ENCODE measurements at regions not wholly inside any gene's neighbourhood (a gene's known extent, or its start where the extent isn't known, plus 50 kb on each side); places are given as distances from the start of the nearest gene placed in this dataset.
A peak's percentile ranks its signal among the peaks of the same experiment; 100 is the strongest.
"Not testable (repeated sequence)": the region's sequence is repeated elsewhere in the genome, so short reads cannot be mapped to it uniquely, and the experiment has no call there.

- DNase-seq = no peak
These were observed 81.0 kb upstream of the NDUFV2 start for GRCh38 chr18:9021458-9021857.

GRCh38 chr18:9022397-9023155, 79.9 kb upstream of the NDUFV2 start:
- no peak for DNase-seq

- not testable (repeated sequence) for DNase-seq
These were observed 78.4 kb upstream of the NDUFV2 start for GRCh38 chr18:9024031-9024646.

- DNase-seq = peak; percentile 96
These were observed 77.2 kb upstream of the NDUFV2 start for GRCh38 chr18:9025091-9025838.

DNA sequence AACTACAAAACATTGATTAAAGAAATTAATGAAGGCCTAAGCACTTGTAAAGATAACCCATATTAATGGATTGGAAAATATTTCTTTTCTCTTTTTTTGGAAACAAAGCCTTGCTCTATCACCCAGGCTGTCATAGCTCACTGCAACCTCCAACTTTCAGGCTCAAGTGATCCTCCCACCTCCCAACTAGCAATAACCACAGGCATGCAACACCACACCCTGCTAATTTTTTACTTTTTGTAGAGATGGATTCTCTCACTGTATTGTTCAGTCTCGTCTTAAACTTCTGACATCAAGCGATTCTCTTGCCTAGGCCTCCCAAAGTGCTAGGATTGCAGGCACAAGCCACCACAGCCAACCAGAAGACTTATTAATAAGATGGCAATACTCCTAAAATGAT, 73.4 kb upstream of the NDUFV2 start:
- DNase-seq = no peak

- DNase-seq = no peak
These were observed 70.0 kb upstream of the NDUFV2 start for GRCh38 chr18:9032519-9032918.

GRCh38 chr18:9038277-9038871, 64.1 kb upstream of the NDUFV2 start:
- DNase-seq = no peak

GRCh38 chr18:9039441-9040071, 62.9 kb upstream of the NDUFV2 start:
- DNase-seq = no peak

GRCh38 chr18:9042766-9043481, 59.6 kb upstream of the NDUFV2 start:
- no peak for DNase-seq

- DNase-seq = no peak
These were observed 58.9 kb upstream of the NDUFV2 start for GRCh38 chr18:9043581-9043980.

- DNase-seq = no peak
These were observed 54.8 kb upstream of the NDUFV2 start for GRCh38 chr18:9047715-9048114.

- no peak for DNase-seq
These were observed 54.3 kb upstream of the NDUFV2 start for GRCh38 chr18:9048236-9048635.

DNA sequence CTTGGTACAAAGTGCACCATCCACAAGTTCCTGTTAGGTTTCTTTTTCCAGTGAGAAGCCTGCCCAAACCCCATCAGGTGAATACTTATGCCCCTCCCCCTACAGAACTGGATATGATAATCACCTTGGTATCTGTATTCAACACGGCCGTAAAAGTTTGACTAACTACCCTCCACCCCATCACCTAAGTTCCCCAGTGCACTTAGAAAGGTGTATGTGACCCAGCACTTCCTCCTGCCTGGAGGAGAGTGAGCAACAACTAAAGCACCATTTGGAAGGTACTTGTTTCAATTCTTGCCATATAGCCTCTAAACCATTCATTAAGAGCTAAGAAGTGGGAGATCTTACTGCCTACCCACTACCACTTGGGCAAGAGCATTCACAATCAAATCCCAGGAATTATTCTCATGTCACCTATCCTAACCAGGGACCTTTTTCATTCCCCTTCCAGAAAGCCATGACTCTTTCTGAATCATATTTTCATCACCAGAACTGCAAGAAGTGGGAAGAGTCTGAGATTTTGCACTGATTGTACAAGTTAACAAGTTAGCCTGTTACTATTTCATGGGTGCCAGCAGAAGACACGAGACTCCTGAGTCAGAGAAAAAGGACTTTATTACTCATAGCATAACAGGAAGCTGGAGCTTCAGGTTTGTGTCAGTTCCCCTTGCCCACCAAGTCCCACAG, 53.5 kb upstream of the NDUFV2 start:
- no peak for DNase-seq

DNA sequence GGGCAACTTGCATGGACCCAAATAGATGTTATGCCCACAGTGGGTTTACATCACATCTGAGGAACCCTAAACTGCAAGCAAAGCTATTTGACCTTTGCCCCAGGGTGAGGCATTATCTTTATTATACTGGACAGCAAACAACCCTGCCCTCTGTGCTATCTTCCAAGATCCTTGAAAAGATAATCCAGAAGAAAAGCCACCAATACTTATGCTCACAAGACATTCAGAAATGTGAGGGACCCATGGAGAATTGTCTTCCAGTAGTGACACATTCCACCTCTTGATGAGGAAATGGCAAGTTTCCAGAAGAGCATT, 53.0 kb upstream of the NDUFV2 start:
- DNase-seq = no peak

DNA sequence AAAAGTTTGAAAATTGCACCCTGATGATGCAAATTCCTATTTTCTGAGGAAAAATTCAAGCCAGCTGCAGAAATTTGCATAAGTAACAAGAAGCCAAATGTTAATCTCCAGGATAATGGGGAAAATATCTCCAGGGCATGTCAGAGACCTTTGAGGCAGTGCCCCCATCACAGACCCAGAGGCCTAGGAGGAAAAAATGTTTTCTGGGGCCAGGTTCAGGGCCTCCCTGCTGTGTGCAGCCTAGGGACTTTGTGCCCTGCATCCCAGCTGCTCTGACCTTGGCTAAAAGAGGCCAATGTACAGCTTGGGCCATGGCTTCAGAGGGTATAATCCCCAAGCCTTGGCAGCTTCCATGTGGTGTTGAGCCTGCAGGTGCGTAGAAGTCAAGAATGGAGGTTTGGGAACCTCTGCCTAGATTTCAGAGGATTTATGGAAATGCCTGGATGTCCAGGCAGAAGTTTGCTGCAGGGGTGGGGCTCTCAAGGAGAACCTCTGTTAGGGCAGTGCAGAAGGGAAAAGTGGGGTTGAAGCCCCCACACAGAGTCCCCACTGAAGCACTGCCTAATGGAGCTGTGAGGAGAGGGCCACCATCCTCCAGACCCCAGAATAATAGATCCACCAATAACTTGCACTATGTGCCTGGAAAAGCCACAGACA, 51.7 kb upstream of the NDUFV2 start:
- DNase-seq = not testable (repeated sequence)

Data from DMS53 (cell line).